Retina (tissue), 1 donor: ENCODE measurements at regions not wholly inside any gene's neighbourhood (a gene's known extent, or its start where the extent isn't known, plus 50 kb on each side); places are given as distances from the start of the nearest gene placed in this dataset.

Experiments
- DNase-seq: peaks from one replicate; pipeline ENCODE4 v3.0.0-alpha.2; 2016

DNA sequence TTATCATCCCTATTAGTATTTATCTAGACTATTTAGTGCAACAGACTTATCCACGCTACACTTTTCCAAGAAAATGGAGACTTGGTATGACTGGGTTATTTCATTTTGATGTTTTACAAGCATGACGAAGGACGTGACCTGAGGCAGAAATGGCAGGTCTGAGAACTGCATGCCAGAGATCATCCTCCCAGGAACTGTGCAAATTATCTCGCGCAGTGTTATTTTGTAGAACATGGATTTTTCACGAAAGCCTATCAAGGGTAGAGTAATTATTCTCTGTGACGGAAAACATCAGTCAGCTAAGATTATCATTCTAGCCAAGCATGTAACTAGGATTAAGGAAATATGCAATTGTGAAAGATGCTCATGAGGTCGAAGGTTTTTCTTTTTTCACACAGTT lies 361.5 kb upstream of the AJAP1 start:
- no peak for DNase-seq

DNA sequence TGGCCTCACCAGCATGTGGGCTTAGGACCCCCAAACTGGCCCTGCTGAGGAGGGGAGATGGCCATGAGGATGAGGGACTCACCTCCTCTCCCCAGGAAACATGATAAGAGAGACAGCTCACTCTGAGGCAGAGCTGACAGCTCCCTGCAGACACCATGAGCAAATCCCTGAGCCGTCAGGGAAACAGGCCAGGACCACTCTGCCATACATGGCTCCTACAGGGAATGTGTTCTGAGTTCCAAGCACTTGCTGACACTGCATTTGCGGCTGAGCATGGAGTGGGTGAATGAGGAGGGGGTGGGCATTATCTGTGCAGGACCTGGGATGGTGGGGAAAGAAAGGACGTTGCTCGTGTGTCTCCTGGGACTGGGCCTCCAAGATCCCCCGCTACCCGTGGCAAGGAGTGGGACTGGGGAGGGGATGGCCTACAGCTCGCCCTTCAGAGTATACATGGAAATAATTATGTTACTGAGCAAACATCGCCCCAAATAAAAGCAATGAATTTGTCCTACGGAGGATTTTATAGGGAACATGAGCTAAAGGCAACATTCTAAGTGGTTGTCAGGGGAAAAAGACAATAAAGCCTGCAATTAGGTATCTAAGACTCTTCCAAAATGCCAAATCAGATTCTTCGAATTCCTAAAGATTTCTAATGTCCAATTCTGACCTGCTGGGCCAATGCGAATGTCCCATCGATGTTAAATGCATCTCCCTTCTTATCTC lies 355.9 kb upstream of the AJAP1 start:
- DNase-seq: no peak

DNA sequence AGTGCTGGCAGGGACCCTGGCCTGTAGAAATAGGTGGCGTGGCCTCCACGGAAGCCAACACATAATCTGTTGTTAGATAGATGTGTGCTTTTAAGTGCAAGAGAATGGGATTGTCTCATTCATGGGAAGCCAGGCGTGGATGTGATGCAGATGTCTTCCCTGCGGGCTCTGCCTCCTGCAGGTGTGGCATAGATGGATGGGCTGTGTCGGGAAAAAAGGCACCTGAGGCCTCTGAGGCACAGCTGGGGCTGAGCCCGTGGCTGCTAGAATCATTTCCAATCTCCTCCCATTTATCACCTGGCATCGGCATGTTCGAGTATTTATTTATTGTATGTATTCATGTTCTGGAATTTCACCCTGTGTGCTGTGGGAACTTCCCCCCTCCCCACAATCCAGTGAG lies 353.4 kb upstream of the AJAP1 start:
- no peak for DNase-seq

DNA sequence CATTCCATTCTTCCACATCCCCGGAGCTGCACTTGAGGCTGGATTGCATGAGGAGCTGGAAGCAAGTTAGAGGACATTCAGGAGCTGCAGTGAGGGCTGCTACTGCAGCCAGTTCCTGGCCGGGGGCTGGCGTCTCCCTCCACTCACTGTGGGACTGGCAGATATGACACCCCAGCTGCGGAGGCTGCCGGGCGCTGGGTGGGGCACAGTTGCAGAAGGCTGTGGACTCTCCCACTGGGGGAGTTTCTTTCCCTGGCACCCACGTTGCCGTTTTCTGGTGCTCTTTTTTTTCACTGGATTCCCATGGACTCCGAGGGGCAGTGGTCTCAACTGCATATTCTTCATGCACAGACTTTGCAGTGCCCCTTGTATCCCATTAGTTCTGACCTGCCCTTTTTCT lies 351.1 kb upstream of the AJAP1 start:
- DNase-seq: no peak

DNA sequence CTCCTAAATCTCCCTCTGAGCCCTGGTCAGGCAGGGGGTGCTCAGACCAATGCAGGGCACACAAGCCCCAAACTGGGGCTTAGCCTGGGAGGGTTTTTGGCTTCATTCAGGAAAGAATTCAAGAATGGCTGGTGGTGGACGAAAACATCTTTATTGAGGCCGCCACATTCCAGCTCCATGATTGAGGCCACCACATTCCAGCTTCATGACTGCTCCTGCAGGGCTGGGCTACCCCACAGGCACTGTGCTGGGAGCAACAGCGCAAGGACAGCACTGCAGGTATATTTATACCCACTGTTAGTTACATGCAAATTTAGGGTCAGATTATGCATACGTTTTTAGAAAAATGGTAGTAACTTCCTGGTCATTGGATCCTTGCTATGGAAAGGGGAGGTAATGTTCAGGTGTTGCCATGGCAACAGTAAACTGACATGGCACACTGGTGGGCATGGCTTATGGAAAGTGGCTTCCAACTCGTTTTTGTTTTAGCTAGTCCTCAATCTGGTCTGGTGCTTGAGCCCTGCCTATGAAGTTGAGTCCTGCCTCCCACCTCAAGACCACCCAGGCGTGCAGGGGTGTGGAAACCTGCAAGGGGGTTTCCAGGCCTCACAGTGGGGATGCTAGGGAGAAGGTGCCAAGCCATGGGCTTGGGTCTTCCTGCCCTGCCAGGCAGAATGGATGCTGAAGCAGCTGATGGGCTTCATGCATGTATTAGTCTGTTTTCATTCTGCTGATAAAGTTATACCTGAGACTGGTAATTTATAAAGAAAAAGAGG lies 348.7 kb upstream of the AJAP1 start:
- DNase-seq: no peak

DNA sequence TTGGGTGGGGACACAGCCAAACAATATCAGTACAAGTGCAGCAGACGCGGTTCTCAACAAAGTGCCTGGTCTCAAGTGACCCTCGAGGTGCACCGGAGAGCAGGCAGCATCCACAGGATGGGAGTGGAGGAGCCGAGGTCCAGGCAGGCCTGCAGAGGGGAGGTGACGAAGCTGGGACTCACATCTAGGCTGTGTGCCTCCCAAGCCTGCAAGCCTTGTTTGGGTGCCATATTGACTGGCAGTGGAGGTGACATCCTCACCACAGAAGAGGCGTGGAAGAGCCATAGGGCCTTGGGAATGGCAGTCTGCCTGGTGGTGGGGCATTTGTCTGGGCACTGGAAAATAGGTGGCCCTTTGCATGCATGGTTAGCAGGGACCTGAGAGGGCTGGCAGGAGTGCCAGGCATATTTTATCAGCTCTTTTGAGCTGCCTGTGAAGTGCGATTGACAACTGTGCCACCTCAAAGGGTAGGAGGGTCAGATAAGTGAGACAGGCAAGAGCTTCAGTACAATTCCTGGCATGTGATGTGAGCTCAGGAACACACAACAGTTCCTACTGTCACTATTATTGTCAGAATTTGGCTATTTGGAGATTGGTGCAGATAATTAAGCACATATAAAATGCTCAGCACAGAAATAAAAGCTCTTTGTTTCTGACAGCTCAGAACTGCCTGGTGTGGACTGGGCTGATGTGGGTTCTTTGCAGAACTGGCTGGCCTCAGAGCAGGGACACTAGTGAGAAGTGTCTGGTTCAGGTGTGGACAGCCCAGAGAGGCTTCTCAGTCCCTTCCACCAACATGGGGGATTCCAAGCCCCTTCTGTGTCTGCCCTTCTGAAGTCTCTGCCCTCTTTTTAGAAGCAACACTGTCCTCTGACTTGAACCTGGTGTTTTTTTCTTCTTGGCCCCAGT lies 347.6 kb upstream of the AJAP1 start:
- no peak for DNase-seq

DNA sequence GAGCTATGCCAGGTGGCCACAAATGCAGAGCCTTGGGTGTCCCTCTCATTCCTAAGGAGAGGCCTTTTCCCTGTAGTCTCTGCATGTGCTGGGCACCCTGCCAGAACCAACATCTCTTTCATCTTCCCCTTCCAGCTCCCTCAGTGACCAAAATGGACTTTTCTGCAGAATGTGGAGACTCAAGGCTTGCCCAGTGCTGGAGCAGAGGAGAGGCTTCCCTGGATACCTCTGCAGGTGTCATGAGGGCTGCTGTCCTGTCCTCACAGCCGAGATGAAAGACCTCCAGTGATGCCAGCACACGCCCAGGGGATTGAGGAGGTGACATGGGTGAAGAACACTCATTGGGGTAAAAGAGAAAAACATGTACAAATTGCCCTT lies 347.0 kb upstream of the AJAP1 start:
- DNase-seq: no peak

DNA sequence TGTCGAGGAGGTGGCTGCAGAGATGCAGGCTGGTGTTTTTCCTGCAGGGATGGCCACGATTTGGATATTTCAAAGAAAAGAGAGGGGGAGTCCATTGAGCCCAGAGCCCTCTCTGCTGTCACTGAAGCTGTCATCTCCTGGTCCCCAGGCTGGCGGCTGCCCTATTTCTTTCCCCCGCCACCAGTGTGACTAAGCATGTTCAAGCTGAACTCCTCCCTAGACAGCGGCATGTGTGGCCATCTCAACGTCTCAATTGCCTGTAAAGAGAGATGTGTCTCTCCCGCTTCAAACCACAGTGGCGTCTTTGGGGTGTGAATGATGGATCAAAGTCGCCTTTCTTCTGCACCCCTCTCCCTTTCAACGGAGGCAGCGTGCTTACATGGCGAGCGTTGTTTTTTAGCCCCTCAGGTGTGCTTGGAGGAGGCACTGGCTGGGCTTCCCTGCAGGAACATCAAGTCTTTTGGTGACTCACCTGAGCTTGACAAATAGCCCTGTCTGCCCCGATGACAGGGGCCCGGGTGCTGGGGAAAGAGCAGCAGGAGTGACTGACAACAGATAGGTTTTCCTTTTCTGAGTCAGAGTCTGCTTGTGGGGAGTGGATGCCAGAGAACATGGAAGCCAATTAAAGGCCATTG lies 346.4 kb upstream of the AJAP1 start:
- DNase-seq: no peak

DNA sequence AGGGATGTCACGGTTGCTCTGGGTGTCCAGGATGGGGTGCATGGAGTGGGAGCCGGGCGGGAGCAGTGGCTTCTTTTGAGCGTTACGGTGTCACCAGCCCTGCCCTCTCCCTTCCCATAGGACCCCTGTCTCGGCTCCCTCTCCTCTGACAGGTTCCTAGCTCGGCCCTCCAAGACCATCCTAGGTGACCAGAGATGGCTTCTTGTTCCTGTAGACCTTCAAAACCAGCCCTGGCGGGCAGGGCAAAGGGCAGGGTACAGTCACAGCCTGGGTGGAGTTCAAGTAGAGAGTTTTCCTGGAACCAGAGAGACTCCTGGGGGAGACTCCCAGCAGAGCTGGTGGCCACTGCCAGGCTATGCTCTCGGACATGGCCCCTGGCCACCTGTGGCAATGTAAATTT lies 345.6 kb upstream of the AJAP1 start:
- no peak for DNase-seq

DNA sequence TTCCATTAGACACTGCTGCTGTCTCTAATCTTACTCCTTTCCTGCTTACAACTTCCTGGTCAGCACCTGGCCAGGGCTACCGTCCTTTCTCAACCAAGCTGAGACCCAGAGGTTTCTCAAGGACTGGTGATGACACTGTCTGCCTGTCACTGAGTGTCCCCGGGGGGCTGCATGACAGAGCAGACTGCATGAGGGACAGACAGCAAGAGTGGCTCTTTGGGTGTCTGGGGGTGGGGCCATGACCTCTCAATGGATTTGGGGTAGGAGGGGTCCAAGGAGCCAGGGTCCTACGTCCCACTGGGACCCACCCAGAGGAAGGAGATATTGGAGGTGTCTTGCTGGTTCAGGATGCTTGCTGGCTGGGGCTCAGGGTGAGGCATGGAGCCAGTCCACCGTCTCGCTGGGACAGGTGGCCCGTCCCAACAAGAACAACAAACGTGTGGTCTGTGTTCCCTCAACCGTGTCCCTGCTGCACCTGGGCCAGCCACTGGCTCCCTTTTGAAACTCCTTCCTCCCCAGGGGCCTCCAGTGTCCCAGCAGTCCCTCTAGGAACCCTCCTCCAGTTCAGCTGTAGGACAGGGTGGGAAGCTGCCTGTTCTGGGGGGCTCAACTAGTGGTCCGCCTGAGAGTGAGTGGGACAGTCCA lies 344.6 kb upstream of the AJAP1 start:
- DNase-seq: no peak

DNA sequence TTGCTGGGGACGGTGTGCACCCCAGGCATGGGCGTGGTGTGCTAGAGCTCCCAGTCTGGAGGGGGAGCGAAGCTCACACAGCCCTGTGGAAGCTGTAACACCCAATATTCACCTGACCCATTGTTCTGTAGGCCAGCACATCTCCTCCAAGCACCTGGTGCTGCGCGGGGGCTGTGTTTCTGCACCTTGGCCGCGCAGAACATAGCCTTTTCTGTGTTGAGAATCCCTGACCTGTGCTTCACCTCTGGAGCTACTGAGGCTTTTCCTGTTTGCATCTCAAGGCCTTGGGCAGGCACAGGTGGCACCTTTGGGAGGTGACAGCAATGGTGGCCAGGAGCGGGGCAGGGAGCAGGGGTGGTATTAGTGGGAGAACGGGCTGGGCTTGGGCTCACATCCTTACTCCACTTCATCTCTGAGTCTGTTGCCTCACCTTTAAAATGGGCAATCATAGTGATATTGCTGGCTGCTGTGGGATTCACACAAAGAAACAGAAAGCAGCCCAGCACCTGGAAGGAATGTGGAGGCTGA lies 343.9 kb upstream of the AJAP1 start:
- DNase-seq: no peak

DNA sequence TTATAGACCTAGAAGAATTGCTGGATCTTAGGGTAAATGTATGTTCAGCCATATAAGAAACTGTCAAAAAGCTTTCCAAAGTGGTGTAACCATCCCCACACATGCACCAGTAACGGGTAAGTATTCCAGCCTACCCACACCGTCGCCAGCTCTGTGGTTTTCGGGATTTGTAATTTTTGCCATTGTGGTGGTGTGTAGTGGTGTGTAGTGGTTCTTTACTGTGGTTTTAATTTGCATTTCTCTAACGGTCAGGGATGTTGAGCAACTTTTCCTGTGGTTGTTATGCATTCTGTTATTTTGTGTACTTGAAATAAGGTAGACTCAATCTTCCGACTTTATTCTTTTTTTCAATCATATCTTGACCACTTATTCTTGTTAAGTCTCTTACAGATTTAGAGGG lies 342.4 kb upstream of the AJAP1 start:
- no peak for DNase-seq

DNA sequence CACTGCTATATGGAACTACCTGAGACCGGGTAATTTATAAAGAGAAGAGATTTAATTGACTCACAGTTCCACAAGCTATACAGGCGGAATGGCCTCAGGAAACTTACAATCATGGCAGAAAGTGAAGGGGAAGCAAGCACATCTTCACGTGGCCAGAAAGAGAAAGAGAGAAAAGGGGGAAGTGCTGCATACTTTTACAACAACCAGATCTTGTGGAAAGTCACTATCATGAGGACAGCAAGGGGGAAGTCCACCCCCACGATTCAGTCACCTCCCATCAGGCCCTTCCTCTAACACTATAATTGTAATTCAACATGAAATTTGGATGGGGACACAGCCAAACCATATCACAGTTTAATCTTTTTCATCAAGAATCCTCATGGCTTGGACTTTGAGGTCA lies 339.2 kb upstream of the AJAP1 start:
- DNase-seq: no peak

DNA sequence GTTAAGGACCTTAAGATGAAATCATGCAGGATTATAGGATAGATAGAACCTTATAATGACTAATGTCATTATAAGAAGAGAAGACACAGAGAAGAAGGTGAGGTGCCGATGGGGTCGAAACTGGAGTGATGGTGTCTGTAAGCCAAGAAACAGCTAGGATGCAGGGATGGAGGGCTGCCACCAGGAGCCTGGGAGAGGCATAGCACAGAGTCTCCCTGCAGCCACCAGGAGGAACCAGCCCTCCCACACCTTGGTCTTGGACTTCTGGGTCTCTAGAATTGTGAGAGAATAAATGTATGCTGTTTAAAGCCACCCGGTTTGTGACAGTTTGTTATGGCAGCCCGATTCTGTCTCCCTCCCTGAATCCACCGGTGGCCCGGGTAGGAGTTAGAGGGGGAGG lies 337.2 kb upstream of the AJAP1 start:
- DNase-seq: no peak

DNA sequence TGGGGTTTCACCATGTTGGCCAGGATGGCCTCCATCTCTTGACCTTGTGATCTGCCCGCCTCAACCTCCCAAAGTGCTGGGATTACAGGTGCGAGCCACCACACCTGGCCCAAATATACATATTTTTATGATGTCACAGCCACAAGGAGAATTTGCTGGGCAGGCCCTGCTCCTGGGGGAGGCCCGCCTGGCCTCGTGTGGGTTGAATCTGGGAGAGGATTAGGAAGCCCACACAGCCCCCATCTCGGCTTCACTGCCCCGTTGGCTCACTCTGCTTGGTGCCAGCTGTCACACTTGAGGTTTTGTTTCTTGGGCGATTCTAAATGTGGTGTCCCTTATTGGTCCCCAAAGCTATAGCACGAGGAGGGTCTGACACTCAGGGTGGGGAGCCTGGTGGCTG lies 335.7 kb upstream of the AJAP1 start:
- DNase-seq: no peak

DNA sequence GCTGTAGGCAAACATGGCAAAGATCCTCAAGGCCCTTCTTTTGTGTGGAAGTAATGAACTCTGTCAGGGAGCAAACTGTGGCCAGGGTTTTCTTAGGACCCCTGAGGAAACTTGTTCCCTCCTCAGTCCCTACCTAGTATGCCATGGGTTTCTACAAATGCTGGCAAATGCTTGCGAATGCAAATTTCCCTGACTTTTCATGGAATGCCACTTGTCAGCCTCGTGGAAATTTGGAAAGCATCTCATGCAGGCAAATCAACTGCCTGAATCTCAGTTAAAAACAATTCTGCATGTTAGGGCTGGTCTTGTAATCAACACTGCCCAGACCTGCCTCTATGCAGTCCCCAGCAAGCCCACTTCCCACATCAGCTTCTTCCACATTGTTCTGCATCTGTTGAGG lies 334.9 kb upstream of the AJAP1 start:
- peak; percentile 42 for DNase-seq

DNA sequence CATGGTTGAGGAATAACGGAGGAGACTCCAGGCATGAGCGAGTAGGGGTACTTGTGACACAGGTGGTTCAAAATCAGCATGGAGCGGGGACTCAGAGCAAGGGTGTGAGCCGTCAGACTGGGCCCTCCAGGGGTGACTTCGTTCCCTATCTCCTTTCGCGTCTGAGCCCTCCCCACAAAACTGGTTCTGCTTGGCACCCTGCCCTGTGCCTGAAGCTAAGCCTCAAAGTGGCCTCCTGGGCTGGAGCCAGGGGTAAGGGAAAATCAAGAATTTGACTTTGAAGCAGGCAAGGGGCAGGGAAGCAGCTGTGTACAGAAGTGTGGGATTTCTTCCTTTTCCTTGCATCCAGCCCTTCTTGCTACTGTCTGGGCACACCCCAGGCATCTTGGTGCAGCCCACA lies 331.5 kb upstream of the AJAP1 start:
- no peak for DNase-seq

DNA sequence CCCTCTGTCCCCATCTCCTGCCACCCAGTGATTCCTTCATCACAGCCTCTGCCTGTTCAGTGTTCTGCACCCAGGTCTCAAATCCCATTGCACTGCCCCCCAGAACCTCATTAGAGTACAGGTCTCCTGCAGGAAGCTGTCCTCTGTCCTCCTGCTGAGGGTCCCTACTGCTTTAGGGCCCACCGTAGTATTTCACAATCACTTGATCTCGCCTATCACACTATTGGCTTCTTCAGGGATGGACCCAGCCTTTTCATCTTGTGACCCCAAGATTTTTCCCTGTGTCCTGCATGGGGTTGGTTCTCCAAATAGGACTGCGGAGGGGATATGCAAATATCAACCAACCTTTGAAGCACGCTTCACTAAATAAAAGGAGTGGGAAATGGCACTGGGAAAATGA lies 331.1 kb upstream of the AJAP1 start:
- no peak for DNase-seq

DNA sequence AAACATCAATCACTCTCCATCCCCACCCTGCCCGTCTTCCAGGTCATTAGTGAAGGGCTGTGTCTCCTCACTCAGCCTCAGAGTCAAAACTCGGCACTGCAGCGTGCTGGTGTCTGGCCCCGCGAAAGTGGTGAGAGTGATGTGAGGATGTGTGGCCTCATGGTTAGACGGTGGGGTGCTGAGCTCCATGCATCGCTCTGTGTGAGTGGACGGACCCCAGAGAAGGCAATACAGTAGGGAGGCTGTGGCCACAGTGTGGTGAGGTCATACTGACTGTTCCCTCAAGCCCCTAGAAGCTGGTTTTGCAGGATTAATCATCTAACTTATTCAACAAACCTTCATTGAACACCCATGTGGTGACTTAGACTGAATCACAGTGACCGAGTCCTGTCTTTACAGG lies 329.9 kb upstream of the AJAP1 start:
- DNase-seq: no peak

DNA sequence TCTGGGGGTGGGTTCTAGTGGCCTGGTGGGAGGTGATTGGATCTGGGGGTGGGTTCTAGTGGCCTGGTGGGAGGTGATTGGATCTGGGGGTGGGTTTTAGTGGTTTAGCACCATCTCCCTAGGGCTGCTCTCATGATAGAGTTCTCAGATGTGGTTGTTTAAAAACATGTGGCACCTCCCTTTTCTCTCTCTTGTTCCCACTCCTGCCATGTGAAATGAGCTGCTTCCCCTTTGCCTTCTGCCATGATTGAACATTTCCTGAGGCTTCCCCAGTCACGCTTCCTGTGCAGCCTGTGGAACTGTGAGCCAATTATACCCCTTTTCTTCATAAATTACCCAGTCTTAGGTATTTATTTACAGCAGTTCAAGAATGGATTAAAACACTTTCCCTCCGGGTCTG lies 327.3 kb upstream of the AJAP1 start:
- DNase-seq: no peak

DNA sequence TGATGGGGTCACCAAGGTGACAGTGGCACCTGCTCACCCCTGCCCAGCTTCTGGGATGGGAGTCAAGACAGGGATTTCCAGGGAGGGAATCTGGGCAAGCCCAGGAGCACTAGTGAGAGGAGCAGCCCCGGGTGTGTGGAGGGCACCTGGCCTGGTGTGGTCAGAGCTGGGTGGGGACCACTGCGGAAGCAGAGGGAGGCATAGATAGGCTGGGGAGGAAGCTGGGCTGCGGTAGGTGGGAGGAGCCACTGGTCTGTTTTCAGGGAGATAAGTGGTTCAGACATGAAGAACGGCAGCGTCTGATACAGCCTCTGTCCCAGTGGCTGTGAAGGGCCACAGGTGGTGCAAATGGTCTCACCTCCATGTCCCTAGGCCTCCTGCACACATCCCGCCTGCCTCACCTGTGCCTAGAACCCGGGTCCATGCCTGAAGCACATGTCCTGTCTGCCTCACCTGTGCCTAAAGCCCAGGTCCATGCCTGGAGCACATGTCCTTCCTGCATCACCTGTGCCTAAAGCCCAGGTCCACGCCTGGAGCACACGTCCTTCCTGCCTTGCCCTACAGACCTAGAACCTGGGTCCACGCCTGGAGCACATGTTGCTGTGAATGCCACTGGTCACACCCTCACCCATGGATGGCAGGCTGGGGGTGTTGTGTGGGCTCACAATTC lies 325.9 kb upstream of the AJAP1 start:
- no peak for DNase-seq
